GM12878 (cell line): ENCODE measurements at regions not wholly inside any gene's neighbourhood (a gene's known extent, or its start where the extent isn't known, plus 50 kb on each side); places are given as distances from the start of the nearest gene placed in this dataset.

Experiments
- ATAC-seq: fragments of 200-7000 bp; cut with Tn5 transposase; 3 replicates; pipeline ENCODE4 v1.9.1; 2020; ENCODE audit warnings: mild to moderate bottlenecking, moderate library complexity
- BruUV-seq: library from RNA; stranded (reverse); fragments of 400-500 nt; replicated peaks from 2 replicates; lab custom pipeline; 2021; lab: Mats Ljungman, UMichigan
- CTCF ChIA-PET: fragments of 300-600 bp; sonication (Branson Sonifier 250); formaldehyde crosslinking; extraction: SDS; loops from one replicate; lab custom pipeline; 2021; ENCODE audit warnings: inconsistent platforms; lab: Yijun Ruan, JAX
- POLR2A ChIA-PET: fragments of 350-600 bp; formaldehyde crosslinking; extraction: SDS; loops from one replicate; lab custom pipeline; 2021; ENCODE audit warnings: inconsistent platforms; lab: Charles Lee
- RAD21 ChIA-PET: fragments of 300-600 bp; sonication (Branson Sonifier 250); formaldehyde crosslinking; loops from one replicate; lab custom pipeline; 2023; ENCODE audit warnings: antibody characterized with exemption; ENCODE audit not compliant: unreplicated experiment; lab: Charles Lee
- SMC1A ChIA-PET: fragments of 300-600 bp; sonication (Branson Sonifier 250); formaldehyde crosslinking; loops from one replicate; lab custom pipeline; 2023; ENCODE audit not compliant: unreplicated experiment, uncharacterized antibody; lab: Charles Lee
- DNase-seq: peaks from one replicate; pipeline ENCODE4 v3.0.0-alpha.2; 2011; ENCODE audit warnings: low read depth, low spot score
- FAIRE-seq: peaks from 3 replicates; lab custom pipeline; 2011; peaks lifted over from hg19 to GRCh38; lab: Jason Lieb, UNC
- H2AFZ ChIP-seq: 2 replicates; pipeline ENCODE4 v1.6.0; 2011; ENCODE audit warnings: low read depth, low read length, control low read depth; ENCODE audit not compliant: control insufficient read depth
- H3K27ac ChIP-seq: 2 replicates; pipeline ENCODE4 v1.5.1; 2011; ENCODE audit warnings: control low read depth; ENCODE audit not compliant: control insufficient read depth, insufficient read depth
- H3K27me3 ChIP-seq, 2 experiments: replicated peaks in 1 of 2; 2 replicates each; pipeline versions ENCODE4 v1.6.0 to v1.6.1; 2011; ENCODE audit warnings: low read length in 1 of 2; ENCODE audit not compliant: control insufficient read depth in 2 of 2, insufficient read depth in 2 of 2
- H3K36me3 ChIP-seq, 2 experiments: 2 replicates each; pipeline ENCODE4 v1.5.1; 2011; ENCODE audit warnings: low read length in 1 of 2; ENCODE audit not compliant: control insufficient read depth in 2 of 2, insufficient read depth in 2 of 2
- H3K4me1 ChIP-seq: 2 replicates; pipeline ENCODE4 v1.6.1; 2011; ENCODE audit warnings: mild to moderate bottlenecking, low read length, moderate library complexity, mixed read lengths; ENCODE audit not compliant: control insufficient read depth, insufficient read depth
- H3K4me2 ChIP-seq: 2 replicates; pipeline ENCODE4 v1.6.0; 2011; ENCODE audit warnings: control low read depth; ENCODE audit not compliant: control insufficient read depth, insufficient read depth
- H3K4me3 ChIP-seq: fragments of 200-600 bp; sonication (generic); 2 replicates; pipeline ENCODE4 v1.5.1; 2016
- H3K79me2 ChIP-seq: 2 replicates; pipeline ENCODE4 v1.6.0; 2011; ENCODE audit warnings: low read length; ENCODE audit not compliant: control insufficient read depth, insufficient read depth
- H3K9ac ChIP-seq: 2 replicates; pipeline ENCODE4 v1.8.0; 2011; ENCODE audit warnings: low read length, control low read depth, mixed read lengths; ENCODE audit not compliant: control insufficient read depth, insufficient read depth
- H3K9me3 ChIP-seq: replicated peaks from 3 replicates; pipeline ENCODE4 v1.5.1; 2011; ENCODE audit warnings: mild to moderate bottlenecking, low read length; ENCODE audit not compliant: control insufficient read depth, insufficient read depth
- H4K20me1 ChIP-seq: 2 replicates; pipeline ENCODE4 v1.6.0; 2011; ENCODE audit not compliant: control insufficient read depth, insufficient read depth
- ASH2L ChIP-seq: fragments of 300-600, 200-600 bp; sonication (generic); IDR thresholded peaks from 2 replicates; pipeline ENCODE4 v1.6.1; 2017; ENCODE audit warnings: low read depth, mild to moderate bottlenecking, borderline replicate concordance
- ATF7 ChIP-seq: fragments of 450-650 bp; IDR thresholded peaks from 2 replicates; pipeline ENCODE4 v1.6.1; 2016; ENCODE audit warnings: low read depth, mild to moderate bottlenecking
- BHLHE40 ChIP-seq, 2 experiments: fragments of 450-650 bp in 1 of 2; IDR thresholded peaks; 2 replicates each; pipeline ENCODE4 v1.6.1; 2011 to 2017; ENCODE audit warnings: low read depth in 2 of 2, borderline replicate concordance in 1 of 2, improper control_type of control experiment in 1 of 2, low read length in 1 of 2, mild to moderate bottlenecking in 1 of 2
- CBX5 ChIP-seq: sonication (generic); IDR thresholded peaks from 2 replicates; pipeline ENCODE4 v1.6.1; 2016; ENCODE audit warnings: low read depth, moderate library complexity, mild to moderate bottlenecking, inconsistent platforms
- CREM ChIP-seq: IDR thresholded peaks from 2 replicates; pipeline ENCODE4 v1.6.1; 2014; ENCODE audit warnings: antibody characterized with exemption, low read depth
- GATAD2B ChIP-seq: fragments of 450-650 bp; conservative IDR thresholded peaks from 2 replicates; pipeline ENCODE4 v1.6.1; 2017; ENCODE audit warnings: low read depth, mild to moderate bottlenecking, moderate library complexity
- HCFC1 ChIP-seq: fragments of 150-350 bp; IDR thresholded peaks from 2 replicates; pipeline ENCODE4 v1.6.1; 2014; ENCODE audit warnings: low read length
- IKZF2 ChIP-seq, 2 experiments: fragments of 450-650 bp; IDR thresholded peaks; 2 replicates each; pipeline ENCODE4 v1.6.1; 2017; ENCODE audit warnings: mild to moderate bottlenecking in 2 of 2, moderate library complexity in 2 of 2
- IRF4 ChIP-seq: IDR thresholded peaks from 2 replicates; pipeline ENCODE4 v1.6.1; 2011; ENCODE audit warnings: low read depth, low read length
- JUND ChIP-seq: IDR thresholded peaks from 2 replicates; pipeline ENCODE4 v1.6.1; 2012; ENCODE audit warnings: low read depth, mild to moderate bottlenecking, low read length, improper control_type of control experiment, moderate library complexity
- KAT2A ChIP-seq: conservative IDR thresholded peaks from 2 replicates; pipeline ENCODE4 v1.6.1; 2011; ENCODE audit warnings: low read depth, low read length; ENCODE audit not compliant: control insufficient read depth
- KLF5 ChIP-seq: fragments of 450-650 bp; IDR thresholded peaks from 2 replicates; pipeline ENCODE4 v1.6.1; 2014; ENCODE audit warnings: mild to moderate bottlenecking; ENCODE audit not compliant: partially characterized antibody
- MXI1 ChIP-seq: fragments of 150-350 bp; IDR thresholded peaks from 2 replicates; pipeline ENCODE4 v1.6.1; 2011; ENCODE audit warnings: low read depth, mild to moderate bottlenecking, inconsistent platforms, low read length, improper control_type of control experiment
- NBN ChIP-seq: fragments of 450-650 bp; IDR thresholded peaks from 2 replicates; pipeline ENCODE4 v1.6.1; 2016
- PAX8 ChIP-seq: fragments of 450-650 bp; IDR thresholded peaks from 2 replicates; pipeline ENCODE4 v1.6.1; 2017; ENCODE audit warnings: mild to moderate bottlenecking, moderate library complexity
- POLR2A ChIP-seq: IDR thresholded peaks from 2 replicates; pipeline ENCODE4 v1.6.1; 2011; ENCODE audit warnings: low read depth, mild to moderate bottlenecking, low read length
- SIN3A ChIP-seq: IDR thresholded peaks from 2 replicates; pipeline ENCODE4 v1.6.1; 2012; ENCODE audit warnings: low read depth, low read length, improper control_type of control experiment
- SRF ChIP-seq, 2 experiments: IDR thresholded peaks; 2 replicates each; pipeline ENCODE4 v1.6.1; 2011; ENCODE audit warnings: low read depth in 2 of 2, low read length in 2 of 2, mild to moderate bottlenecking in 1 of 2, moderate library complexity in 1 of 2
- STAT1 ChIP-seq: fragments of 450-650 bp; conservative IDR thresholded peaks from 2 replicates; pipeline ENCODE4 v1.6.1; 2014; ENCODE audit warnings: antibody characterized with exemption, mild to moderate bottlenecking
- ZNF622 ChIP-seq: fragments of 450-650 bp; IDR thresholded peaks from 2 replicates; pipeline ENCODE4 v1.6.1; 2017; ENCODE audit warnings: mild to moderate bottlenecking, inconsistent platforms
- WGBS: methylation state at CpG from one replicate; pipeline ENCODE4 v1.1.6; 2016; ENCODE audit warnings: low lambda C conversion rate; ENCODE audit not compliant: insufficient replicate concordance, insufficient coverage; ENCODE audit errors: missing lambda C conversion rate; 5-methylcytosine and 5-hydroxymethylcytosine counted together
- in situ Hi-C: fragments of 300-500 bp; cut with MboI; formaldehyde crosslinking; loops from 9 replicates; pipeline ENCODE4 v1.14.3; 2018; ENCODE audit warnings: mixed read lengths
- intact Hi-C: fragments of 100-400 bp; cut with micrococcal nuclease; formaldehyde crosslinking; loops from one replicate; pipeline ENCODE4 v1.14.2; 2022; ENCODE audit not compliant: unreplicated experiment

- WGBS = 13% methylated on average over 1 of the region's 1 CpG
- Histone ChIP-seq H3K79me2 (no peaks in the 10 kb centered on the region), H3K9ac (no peak overlapping the region), H3K27ac (no peak overlapping the region), H3K4me3 (no peak overlapping the region), H2AFZ (no peak overlapping the region), H3K36me3 (no peaks in the 10 kb centered on the region), H3K4me1 (no peaks in the 10 kb centered on the region), H3K27me3 (no peaks in the 10 kb centered on the region), H3K4me2 (no peak overlapping the region), H3K9me3 (no peaks in the 10 kb centered on the region), H4K20me1 (no peaks in the 10 kb centered on the region)
- no peak for FAIRE-seq
- no TSS peak for BruUV-seq
- no peak for ATAC-seq
- ChIA-PET POLR2A (no interaction called here), SMC1A (interaction anchor here (1.4 kb wide), 1 partner anchor 46 kb away, joined by 3 read pairs; no protein-coding TSS in a partner anchor), CTCF (no interaction called here), RAD21 (no interaction called here)
- intact Hi-C loops (no loop called here), in situ Hi-C loops (no loop called here)
- TF ChIP-seq CREM (no peak), SIN3A (no peak), KLF5 (no peak)
- DNase-seq = no peak
These were observed 587.1 kb upstream of the ATXN7L3B start for GRCh38 chr12:73950507-73950906.

- no peak for DNase-seq
- in situ Hi-C loops = no loop called here
- RAD21 ChIA-PET = no interaction called here
These were observed 585.5 kb upstream of the ATXN7L3B start for GRCh38 chr12:73951956-73952703.

More at GRCh38 chr12:73951956-73952703, 585.5 kb upstream of the ATXN7L3B start:
- TF ChIP-seq GATAD2B (no peak), ZNF622 (no peak), IRF4 (no peak), BHLHE40 (IDR thresholded peaks at IDR 0.05; ENCODE audit: borderline replicate concordance in 1 of 2, low read depth in 2 of 2, low read length in 1 of 2) (no peak), POLR2A (no peak), CBX5 (no peak), PAX8 (no peak), JUND (no peak), IKZF2 (IDR thresholded peaks at IDR 0.05) (no peak), KAT2A (no peak), MXI1 (no peak), SRF (IDR thresholded peaks at IDR 0.05; ENCODE audit: low read depth in 2 of 2, low read length in 2 of 2) (no peak), ATF7 (no peak), HCFC1 (no peak), ASH2L (no peak), NBN (no peak), STAT1 (no peak)
- no peak overlapping the region for H3K9ac ChIP-seq
- no peak overlapping the region for H3K4me2 ChIP-seq
- no peaks in the 10 kb centered on the region for H3K79me2 ChIP-seq
- no peak overlapping the region for H3K4me3 ChIP-seq
- SMC1A ChIA-PET = interaction anchor here (0.8 kb wide), 1 partner anchor 19 kb away, joined by 5 read pairs; no protein-coding TSS in a partner anchor
- H3K9me3 ChIP-seq = no peaks in the 10 kb centered on the region
- ATAC-seq (peak; percentile 22; the same call in 1 of the 3 replicates), FAIRE-seq (no peak)
- H3K27ac ChIP-seq = no peak overlapping the region
- 8% methylated on average over 3 of the region's 3 CpGs for WGBS
- intact Hi-C loops = no loop called here
- POLR2A ChIA-PET = no interaction called here
- CTCF ChIA-PET = no interaction called here
- BruUV-seq = no TSS peak
- no peaks in the 10 kb centered on the region for H4K20me1 ChIP-seq
- no peaks in the 10 kb centered on the region for H3K27me3 ChIP-seq
- no peaks in the 10 kb centered on the region for H3K4me1 ChIP-seq
- H2AFZ ChIP-seq = no peak overlapping the region
- H3K36me3 ChIP-seq = no peaks in the 10 kb centered on the region
